ENCODE measurements at regions not wholly inside any gene's neighbourhood (a gene's known extent, or its start where the extent isn't known, plus 50 kb on each side); places are given as distances from the start of the nearest gene placed in this dataset.

DNA sequence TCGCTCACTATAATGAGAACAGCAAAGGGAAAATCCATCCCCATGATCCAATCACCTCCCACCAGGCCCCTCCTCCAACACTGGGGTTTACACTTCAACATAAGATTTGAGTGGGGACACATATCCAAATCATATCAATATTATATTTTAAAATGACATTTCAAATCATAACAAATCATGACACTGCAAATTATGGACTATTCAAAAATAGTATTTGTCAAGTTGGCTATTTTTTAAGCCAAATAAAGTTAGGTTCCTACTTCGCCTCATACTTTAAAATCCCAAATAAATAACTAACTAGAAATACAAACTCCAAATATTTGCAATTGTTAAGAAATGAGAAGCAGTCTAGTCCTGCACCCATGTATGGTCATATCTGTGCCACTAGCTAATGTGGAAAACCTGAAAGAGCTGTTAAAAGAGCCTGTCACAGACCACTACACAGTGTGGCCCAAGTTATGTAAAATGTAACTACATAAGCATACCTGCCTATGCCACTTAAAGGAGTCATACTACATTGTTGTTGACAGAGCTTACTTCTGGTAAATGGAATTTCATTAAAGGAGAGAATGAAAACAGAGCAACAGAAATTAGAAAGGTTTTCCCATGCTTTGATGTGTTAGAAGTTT, 334.7 kb upstream of the GULP1 start:
- no peaks in the 10 kb centered on the region for H3K27me3 ChIP-seq

DNA sequence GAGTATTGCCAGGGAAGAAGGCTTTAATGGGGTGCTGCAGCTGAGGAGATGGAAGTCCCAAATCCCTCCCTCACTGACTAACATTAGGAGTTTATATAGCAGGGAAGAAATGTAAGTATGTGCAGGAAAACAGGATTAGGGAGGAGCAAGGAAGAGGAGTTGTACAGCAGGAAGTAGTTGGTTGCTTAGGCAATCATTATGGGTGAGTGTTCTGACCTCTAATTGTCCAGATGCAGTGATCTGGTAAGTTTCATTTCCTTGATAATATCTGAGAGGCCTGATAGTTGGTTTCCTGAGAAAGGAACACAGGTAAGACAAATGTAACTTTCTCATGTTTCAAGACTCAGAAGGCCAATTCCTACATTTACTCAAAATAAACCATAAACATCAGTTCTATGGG, 331.9 kb upstream of the GULP1 start:
- H3K27me3 ChIP-seq, result no peaks in the 10 kb centered on the region
- no peak overlapping the region for H3K4me3 ChIP-seq
- no peaks in the 10 kb centered on the region for H3K9me3 ChIP-seq
- TF ChIP-seq, protein P1, sequence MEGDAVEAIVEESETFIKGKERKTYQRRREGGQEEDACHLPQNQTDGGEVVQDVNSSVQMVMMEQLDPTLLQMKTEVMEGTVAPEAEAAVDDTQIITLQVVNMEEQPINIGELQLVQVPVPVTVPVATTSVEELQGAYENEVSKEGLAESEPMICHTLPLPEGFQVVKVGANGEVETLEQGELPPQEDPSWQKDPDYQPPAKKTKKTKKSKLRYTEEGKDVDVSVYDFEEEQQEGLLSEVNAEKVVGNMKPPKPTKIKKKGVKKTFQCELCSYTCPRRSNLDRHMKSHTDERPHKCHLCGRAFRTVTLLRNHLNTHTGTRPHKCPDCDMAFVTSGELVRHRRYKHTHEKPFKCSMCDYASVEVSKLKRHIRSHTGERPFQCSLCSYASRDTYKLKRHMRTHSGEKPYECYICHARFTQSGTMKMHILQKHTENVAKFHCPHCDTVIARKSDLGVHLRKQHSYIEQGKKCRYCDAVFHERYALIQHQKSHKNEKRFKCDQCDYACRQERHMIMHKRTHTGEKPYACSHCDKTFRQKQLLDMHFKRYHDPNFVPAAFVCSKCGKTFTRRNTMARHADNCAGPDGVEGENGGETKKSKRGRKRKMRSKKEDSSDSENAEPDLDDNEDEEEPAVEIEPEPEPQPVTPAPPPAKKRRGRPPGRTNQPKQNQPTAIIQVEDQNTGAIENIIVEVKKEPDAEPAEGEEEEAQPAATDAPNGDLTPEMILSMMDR (IDR thresholded peaks at IDR 0.05), result no peak
- TF ChIP-seq POLR2A (IDR thresholded peaks at IDR 0.05), result no peak
- H3K36me3 ChIP-seq (ENCODE audit: low read depth, missing control alignments), result no peaks in the 10 kb centered on the region
- no peak for DNase-seq
- no peaks in the 10 kb centered on the region for H3K4me1 ChIP-seq
- no peak overlapping the region for H3K27ac ChIP-seq
- intact Hi-C loops (cut with DNase I; ENCODE audit: low total_unique reads), result no loop called here

More for the DNA sequence above, 334.7 kb upstream of the GULP1 start:
- no peak overlapping the region for H3K27ac ChIP-seq
- H3K9me3 ChIP-seq, result no peaks in the 10 kb centered on the region
- H3K4me1 ChIP-seq, result no peaks in the 10 kb centered on the region
- H3K36me3 ChIP-seq (ENCODE audit: low read depth, missing control alignments), result no peaks in the 10 kb centered on the region
- TF ChIP-seq, protein P1 (IDR thresholded peaks at IDR 0.05), result no peak
- TF ChIP-seq POLR2A (IDR thresholded peaks at IDR 0.05), result no peak
- no peak for DNase-seq
- no peak overlapping the region for H3K4me3 ChIP-seq
- 79 to 88% methylated on average over 2 of the region's 2 CpGs for WGBS, 2 donors
- intact Hi-C loops (cut with DNase I; ENCODE audit: low total_unique reads), result no loop called here

DNA sequence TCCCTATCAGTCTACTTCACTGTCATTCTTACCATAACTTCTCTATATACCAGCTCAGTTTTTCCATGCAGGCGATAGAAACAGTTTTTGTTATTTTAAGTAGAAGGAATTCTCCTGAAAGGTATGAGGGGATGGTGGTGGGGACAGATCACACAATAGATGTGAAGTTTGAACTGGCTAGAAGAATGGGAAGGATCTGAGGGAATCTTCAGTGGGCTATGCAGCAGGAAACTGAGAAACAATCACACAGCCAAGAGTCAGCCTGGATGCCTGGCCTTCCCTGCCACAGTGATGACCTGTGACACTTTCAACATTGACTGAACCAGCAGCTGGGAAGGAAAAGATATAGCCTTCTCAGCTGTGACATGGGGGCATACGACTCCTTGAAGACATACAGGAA, 329.1 kb upstream of the GULP1 start:
- intact Hi-C loops (cut with DNase I; ENCODE audit: low total_unique reads), result no loop called here
- WGBS, 2 donors, result 85 to 94% methylated on average over 2 of the region's 2 CpGs
- Histone ChIP-seq H3K27me3 (no peaks in the 10 kb centered on the region), H3K36me3 (ENCODE audit: low read depth, missing control alignments) (no peaks in the 10 kb centered on the region), H3K9me3 (no peaks in the 10 kb centered on the region), H3K4me3 (no peak overlapping the region), H3K4me1 (no peaks in the 10 kb centered on the region), H3K27ac (no peak overlapping the region)
- TF ChIP-seq, protein P1 (IDR thresholded peaks at IDR 0.05), result no peak
- TF ChIP-seq POLR2A (IDR thresholded peaks at IDR 0.05), result no peak
- no peak for DNase-seq

DNA sequence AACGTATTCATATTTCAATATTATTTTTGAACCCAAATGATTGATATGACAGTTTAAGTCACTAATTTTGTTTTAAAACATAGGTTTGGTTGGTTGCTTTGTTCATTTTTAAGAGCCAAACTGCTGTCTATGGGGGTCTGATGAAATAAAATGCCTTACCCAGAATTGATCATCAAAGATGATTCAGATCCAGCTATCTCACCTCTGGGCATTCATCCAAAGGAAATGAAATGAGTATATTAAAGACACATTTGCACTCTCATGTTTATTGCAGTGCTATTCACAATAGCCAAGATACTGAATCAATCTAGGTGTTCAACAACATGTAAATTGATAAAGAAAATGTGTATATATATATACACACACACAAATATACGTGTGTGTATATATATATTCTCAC, 326.9 kb upstream of the GULP1 start:
- TF ChIP-seq, protein P1 (IDR thresholded peaks at IDR 0.05), result no peak
- TF ChIP-seq POLR2A (IDR thresholded peaks at IDR 0.05), result no peak
- 58 to 98% methylated on average over 2 of the region's 2 CpGs for WGBS, 2 donors
- Histone ChIP-seq H3K9me3 (no peaks in the 10 kb centered on the region), H3K4me1 (no peaks in the 10 kb centered on the region), H3K27me3 (no peaks in the 10 kb centered on the region), H3K27ac (no peak overlapping the region), H3K36me3 (ENCODE audit: low read depth, missing control alignments) (no peaks in the 10 kb centered on the region), H3K4me3 (no peak overlapping the region)
- intact Hi-C loops (cut with DNase I; ENCODE audit: low total_unique reads), result no loop called here
- DNase-seq, result no peak

DNA sequence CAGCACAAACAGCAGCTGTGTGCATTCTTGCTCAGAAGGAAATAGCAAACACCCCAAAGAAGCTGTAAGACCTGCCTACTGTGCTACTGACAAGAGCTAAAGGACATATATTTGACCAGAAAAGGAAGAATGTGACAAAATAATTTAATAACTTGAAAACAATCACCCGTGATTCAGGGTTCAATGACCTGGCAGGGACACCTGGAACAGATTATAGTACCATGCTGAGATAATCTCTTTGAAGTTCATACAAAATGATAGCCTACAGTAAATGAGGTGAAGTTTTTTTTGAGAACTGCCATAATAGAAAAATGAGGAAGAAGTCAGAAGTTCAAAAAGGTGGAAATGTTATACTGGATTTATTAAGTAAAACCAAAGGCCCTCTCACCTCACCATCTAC, 324.8 kb upstream of the GULP1 start:
- DNase-seq, result no peak
- Histone ChIP-seq H3K4me1 (no peaks in the 10 kb centered on the region), H3K36me3 (ENCODE audit: low read depth, missing control alignments) (no peaks in the 10 kb centered on the region), H3K9me3 (no peaks in the 10 kb centered on the region), H3K27me3 (no peaks in the 10 kb centered on the region), H3K27ac (no peak overlapping the region), H3K4me3 (no peak overlapping the region)
- TF ChIP-seq POLR2A (IDR thresholded peaks at IDR 0.05), result no peak
- TF ChIP-seq, protein P1 (IDR thresholded peaks at IDR 0.05), result no peak
- 36 to 60% methylated on average over 1 of the region's 1 CpG for WGBS, 2 donors
- intact Hi-C loops (cut with DNase I; ENCODE audit: low total_unique reads), result no loop called here

All from testis (tissue), 2 donors.